ENCODE measurements at regions not wholly inside any gene's neighbourhood (a gene's known extent, or its start where the extent isn't known, plus 50 kb on each side); places are given as distances from the start of the nearest gene placed in this dataset.

GRCh38 chr18:47512056-47512455 lies 260.6 kb upstream of the SKOR2 start:
- no peak for TF ChIP-seq CTCF (conservative IDR thresholded peaks at IDR 0.05; ENCODE audit: low read length)
- TF ChIP-seq EZH2phosphoT487 (IDR thresholded peaks at IDR 0.05; ENCODE audit: borderline replicate concordance, low read depth, low read length), result no peak
